DND-41 (cell line): ENCODE measurements at regions not wholly inside any gene's neighbourhood (a gene's known extent, or its start where the extent isn't known, plus 50 kb on each side); places are given as distances from the start of the nearest gene placed in this dataset.

ENCODE experiments used
- EZH2 ChIP-seq: IDR thresholded peaks from 3 replicates; pipeline ENCODE4 v1.6.1; 2012; ENCODE audit warnings: borderline replicate concordance, low read depth, mild to moderate bottlenecking, moderate library complexity, low read length, inconsistent platforms; ENCODE audit not compliant: severe bottlenecking
- TF ChIP-seq, protein P1 (sequence below): IDR thresholded peaks from 2 replicates; pipeline ENCODE4 v1.5.1; 2012; ENCODE audit warnings: borderline replicate concordance, low read length, moderate library complexity, mild to moderate bottlenecking; ENCODE audit not compliant: poor library complexity, severe bottlenecking; ENCODE audit errors: extremely low read depth

GRCh38 chr4:73347497-73347896, 56.6 kb upstream of the ALB start:
- TF ChIP-seq, protein P1, sequence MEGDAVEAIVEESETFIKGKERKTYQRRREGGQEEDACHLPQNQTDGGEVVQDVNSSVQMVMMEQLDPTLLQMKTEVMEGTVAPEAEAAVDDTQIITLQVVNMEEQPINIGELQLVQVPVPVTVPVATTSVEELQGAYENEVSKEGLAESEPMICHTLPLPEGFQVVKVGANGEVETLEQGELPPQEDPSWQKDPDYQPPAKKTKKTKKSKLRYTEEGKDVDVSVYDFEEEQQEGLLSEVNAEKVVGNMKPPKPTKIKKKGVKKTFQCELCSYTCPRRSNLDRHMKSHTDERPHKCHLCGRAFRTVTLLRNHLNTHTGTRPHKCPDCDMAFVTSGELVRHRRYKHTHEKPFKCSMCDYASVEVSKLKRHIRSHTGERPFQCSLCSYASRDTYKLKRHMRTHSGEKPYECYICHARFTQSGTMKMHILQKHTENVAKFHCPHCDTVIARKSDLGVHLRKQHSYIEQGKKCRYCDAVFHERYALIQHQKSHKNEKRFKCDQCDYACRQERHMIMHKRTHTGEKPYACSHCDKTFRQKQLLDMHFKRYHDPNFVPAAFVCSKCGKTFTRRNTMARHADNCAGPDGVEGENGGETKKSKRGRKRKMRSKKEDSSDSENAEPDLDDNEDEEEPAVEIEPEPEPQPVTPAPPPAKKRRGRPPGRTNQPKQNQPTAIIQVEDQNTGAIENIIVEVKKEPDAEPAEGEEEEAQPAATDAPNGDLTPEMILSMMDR, result no peak
- TF ChIP-seq EZH2, result no peak
